ENCODE measurements at regions not wholly inside any gene's neighbourhood (a gene's known extent, or its start where the extent isn't known, plus 50 kb on each side); places are given as distances from the start of the nearest gene placed in this dataset.

DNA sequence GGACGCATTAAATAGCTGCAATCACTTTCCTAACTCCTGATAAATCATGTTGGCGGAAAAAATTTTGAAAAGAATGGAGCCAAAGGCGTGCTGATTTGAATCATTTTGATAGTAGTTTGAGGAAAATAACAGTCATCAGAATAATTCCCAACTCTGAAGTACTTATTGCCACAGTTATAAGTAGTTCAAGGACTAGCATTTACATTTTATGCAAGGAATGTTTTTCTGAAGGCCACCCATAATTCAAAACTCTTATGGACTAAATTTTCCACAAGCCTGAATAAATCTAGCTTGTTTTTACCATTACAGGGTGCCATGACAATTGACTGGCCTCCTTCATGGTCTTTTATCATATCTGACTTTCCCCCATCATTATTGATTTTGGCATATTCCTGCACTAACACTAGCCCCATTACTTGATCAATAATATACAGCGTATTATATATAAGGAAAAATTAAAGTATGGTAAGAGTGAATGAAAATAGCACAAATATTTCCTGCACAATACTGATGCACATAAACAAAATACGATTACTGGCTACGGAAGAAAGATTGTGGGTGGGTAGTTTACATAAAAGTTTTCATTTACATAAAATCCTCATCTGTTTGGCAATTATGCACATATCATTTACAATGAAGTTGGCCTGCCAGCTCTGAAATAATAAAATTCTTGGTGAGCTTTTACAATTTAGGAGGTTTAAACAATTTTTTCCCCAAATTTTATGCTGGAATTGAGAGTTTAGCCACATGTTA lies 334.6 kb downstream of the ARL6IP6 start:
- H3K27me3 ChIP-seq (ENCODE audit: control insufficient read depth in 4 of 4, insufficient read depth in 4 of 4, low read length in 3 of 4): no peaks in the 10 kb centered on the region
- H3K36me3 ChIP-seq (ENCODE audit: control insufficient read depth in 4 of 4, insufficient read depth in 3 of 4, low read depth in 1 of 4, low read length in 3 of 4): no peaks in the 10 kb centered on the region
- H3K9ac ChIP-seq (ENCODE audit: low read depth in 1 of 2, low read length in 2 of 2): no peak overlapping the region
- no peak overlapping the region for H3K4me3 ChIP-seq (ENCODE audit: low read depth in 1 of 3, low read length in 3 of 3)
- no peak for TF ChIP-seq JUND (IDR thresholded peaks at IDR 0.05)
- H3K4me1 ChIP-seq (ENCODE audit: control insufficient read depth in 4 of 4, insufficient read depth in 4 of 4, low read length in 3 of 4): no peaks in the 10 kb centered on the region
- DNase-seq (ENCODE audit: low spot score): no peak
- 70% methylated on average over 6 of the region's 6 CpGs for WGBS
- no peak overlapping the region for H3K27ac ChIP-seq (ENCODE audit: low read depth in 1 of 2, low read length in 2 of 2)
- no peaks in the 10 kb centered on the region for H3K9me3 ChIP-seq (ENCODE audit: control insufficient read depth in 4 of 4, low read length in 3 of 4)

- TF ChIP-seq, protein P1, sequence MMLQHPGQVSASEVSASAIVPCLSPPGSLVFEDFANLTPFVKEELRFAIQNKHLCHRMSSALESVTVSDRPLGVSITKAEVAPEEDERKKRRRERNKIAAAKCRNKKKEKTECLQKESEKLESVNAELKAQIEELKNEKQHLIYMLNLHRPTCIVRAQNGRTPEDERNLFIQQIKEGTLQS (IDR thresholded peaks at IDR 0.05): no peak
- TF ChIP-seq GABPA (IDR thresholded peaks at IDR 0.05 in 1 of 2, conservative IDR thresholded peaks at IDR 0.05 in 1 of 2): no peak
- no peak for TF ChIP-seq FOXA1 (IDR thresholded peaks at IDR 0.05)
- TF ChIP-seq HNF4A (conservative IDR thresholded peaks at IDR 0.05): no peak
- no peak for TF ChIP-seq NR2F2 (IDR thresholded peaks at IDR 0.05)
- no peak for TF ChIP-seq TAF1 (conservative IDR thresholded peaks at IDR 0.05)
- TF ChIP-seq EGR1 (IDR thresholded peaks at IDR 0.05; ENCODE audit: low read depth in 2 of 2): no peak
- TF ChIP-seq FOXA2 (IDR thresholded peaks at IDR 0.05): no peak
- no peak for TF ChIP-seq RXRA (IDR thresholded peaks at IDR 0.05)
- no peak for TF ChIP-seq ZBTB33 (IDR thresholded peaks at IDR 0.05)
- TF ChIP-seq, protein P2, sequence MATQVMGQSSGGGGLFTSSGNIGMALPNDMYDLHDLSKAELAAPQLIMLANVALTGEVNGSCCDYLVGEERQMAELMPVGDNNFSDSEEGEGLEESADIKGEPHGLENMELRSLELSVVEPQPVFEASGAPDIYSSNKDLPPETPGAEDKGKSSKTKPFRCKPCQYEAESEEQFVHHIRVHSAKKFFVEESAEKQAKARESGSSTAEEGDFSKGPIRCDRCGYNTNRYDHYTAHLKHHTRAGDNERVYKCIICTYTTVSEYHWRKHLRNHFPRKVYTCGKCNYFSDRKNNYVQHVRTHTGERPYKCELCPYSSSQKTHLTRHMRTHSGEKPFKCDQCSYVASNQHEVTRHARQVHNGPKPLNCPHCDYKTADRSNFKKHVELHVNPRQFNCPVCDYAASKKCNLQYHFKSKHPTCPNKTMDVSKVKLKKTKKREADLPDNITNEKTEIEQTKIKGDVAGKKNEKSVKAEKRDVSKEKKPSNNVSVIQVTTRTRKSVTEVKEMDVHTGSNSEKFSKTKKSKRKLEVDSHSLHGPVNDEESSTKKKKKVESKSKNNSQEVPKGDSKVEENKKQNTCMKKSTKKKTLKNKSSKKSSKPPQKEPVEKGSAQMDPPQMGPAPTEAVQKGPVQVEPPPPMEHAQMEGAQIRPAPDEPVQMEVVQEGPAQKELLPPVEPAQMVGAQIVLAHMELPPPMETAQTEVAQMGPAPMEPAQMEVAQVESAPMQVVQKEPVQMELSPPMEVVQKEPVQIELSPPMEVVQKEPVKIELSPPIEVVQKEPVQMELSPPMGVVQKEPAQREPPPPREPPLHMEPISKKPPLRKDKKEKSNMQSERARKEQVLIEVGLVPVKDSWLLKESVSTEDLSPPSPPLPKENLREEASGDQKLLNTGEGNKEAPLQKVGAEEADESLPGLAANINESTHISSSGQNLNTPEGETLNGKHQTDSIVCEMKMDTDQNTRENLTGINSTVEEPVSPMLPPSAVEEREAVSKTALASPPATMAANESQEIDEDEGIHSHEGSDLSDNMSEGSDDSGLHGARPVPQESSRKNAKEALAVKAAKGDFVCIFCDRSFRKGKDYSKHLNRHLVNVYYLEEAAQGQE (IDR thresholded peaks at IDR 0.05): no peak
- TF ChIP-seq YY1 (IDR thresholded peaks at IDR 0.05): no peak
- TF ChIP-seq, protein P3, sequence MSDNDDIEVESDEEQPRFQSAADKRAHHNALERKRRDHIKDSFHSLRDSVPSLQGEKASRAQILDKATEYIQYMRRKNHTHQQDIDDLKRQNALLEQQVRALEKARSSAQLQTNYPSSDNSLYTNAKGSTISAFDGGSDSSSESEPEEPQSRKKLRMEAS (IDR thresholded peaks at IDR 0.05): no peak
- no peak for TF ChIP-seq SP1 (IDR thresholded peaks at IDR 0.05)
- no peak for TF ChIP-seq JUND (IDR thresholded peaks at IDR 0.05)
- Histone ChIP-seq H3K4me3 (ENCODE audit: low read depth in 1 of 3, low read length in 3 of 3) (no peak overlapping the region), H3K9me3 (ENCODE audit: control insufficient read depth in 4 of 4, low read length in 3 of 4) (no peaks in the 10 kb centered on the region), H3K27me3 (ENCODE audit: control insufficient read depth in 4 of 4, insufficient read depth in 4 of 4, low read length in 3 of 4) (peaks cover 0 to 2% (median 0%) of the 10 kb centered on the region in 4 donors), H3K9ac (ENCODE audit: low read depth in 1 of 2, low read length in 2 of 2) (no peak overlapping the region), H3K4me1 (ENCODE audit: control insufficient read depth in 4 of 4, insufficient read depth in 4 of 4, low read length in 3 of 4) (no peaks in the 10 kb centered on the region), H3K36me3 (ENCODE audit: control insufficient read depth in 4 of 4, insufficient read depth in 3 of 4, low read depth in 1 of 4, low read length in 3 of 4) (no peaks in the 10 kb centered on the region), H3K27ac (ENCODE audit: low read depth in 1 of 2, low read length in 2 of 2) (no peak overlapping the region)
- no peak for DNase-seq (ENCODE audit: low spot score)
- WGBS: 41% methylated on average over 1 of the region's 1 CpG
Observed at GRCh38 chr2:153047220-153047619, 328.8 kb downstream of the ARL6IP6 start.

Data from liver (tissue), 7 donors.